ENCODE measurements at regions not wholly inside any gene's neighbourhood (a gene's known extent, or its start where the extent isn't known, plus 50 kb on each side); places are given as distances from the start of the nearest gene placed in this dataset.

DNA sequence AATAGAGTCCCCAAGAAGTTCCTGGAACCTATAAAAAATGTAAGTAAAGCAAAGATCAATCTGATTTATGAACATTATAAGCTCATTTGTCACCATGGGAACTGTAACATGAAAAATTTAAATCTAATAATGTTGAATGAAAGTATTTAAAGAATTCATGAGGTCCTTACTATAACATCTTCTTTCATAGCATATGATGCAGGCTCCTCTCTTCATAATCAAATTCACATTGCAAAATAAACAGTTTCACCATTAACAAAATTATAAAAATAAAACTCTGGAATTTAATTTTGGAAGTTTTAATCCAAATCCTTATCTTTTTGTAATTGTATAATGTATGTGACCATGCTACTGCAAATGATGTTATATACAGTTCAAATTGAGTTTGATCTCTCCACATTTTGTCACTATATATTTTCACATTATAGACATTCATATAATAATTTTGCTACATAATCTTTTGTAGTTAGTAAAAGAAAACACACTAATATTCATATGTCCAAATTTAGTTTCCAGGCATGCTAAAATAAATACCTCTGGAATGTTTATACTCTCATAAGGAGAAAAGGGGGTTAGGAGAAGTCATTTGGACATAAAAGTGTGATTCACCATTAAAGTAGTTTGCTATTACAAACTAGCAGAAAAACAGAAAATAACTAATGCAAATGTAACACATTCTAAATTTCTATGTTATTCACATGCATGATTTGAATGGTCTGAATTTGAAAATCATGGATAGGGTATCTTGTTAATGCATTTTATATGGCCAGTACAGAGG is 954.1 kb downstream of the DSC3 start:
- H3K9me3 Mint-ChIP-seq = peaks cover 11% of the 10 kb centered on the region
- DNase-seq = no peak
- H3K4me3 Mint-ChIP-seq = no peak overlapping the region
- no peak overlapping the region for H3K27ac Mint-ChIP-seq
- no peaks in the 10 kb centered on the region for H3K36me3 Mint-ChIP-seq (ENCODE audit: low read depth)
- no peaks in the 10 kb centered on the region for H3K27me3 Mint-ChIP-seq
- no peaks in the 10 kb centered on the region for H3K4me1 Mint-ChIP-seq (ENCODE audit: low read depth)

DNA sequence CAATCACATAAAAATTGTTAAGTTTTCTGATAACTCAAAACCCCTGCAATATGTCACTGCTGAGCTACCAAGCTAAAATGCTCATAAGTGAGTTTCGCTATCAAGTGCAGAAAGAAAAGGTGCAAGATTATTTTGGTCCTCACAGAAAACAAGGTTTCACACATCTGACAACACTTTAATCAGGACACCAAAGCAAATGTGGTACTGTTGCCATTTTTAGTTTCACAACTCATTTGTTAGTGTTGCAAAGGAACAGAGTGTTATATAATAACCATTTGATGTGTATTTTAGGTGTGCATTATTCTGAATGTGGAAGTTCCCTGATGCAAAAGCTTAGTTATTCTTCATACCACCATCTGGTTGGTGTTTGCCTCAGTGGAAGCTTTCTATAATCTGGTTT is 956.2 kb downstream of the DSC3 start:
- Mint-ChIP-seq H3K27me3 (no peaks in the 10 kb centered on the region), H3K36me3 (ENCODE audit: low read depth) (no peaks in the 10 kb centered on the region), H3K4me3 (no peak overlapping the region), H3K9me3 (peaks cover 15% of the 10 kb centered on the region), H3K4me1 (ENCODE audit: low read depth) (no peaks in the 10 kb centered on the region), H3K27ac (no peak overlapping the region)
- no peak for DNase-seq

DNA sequence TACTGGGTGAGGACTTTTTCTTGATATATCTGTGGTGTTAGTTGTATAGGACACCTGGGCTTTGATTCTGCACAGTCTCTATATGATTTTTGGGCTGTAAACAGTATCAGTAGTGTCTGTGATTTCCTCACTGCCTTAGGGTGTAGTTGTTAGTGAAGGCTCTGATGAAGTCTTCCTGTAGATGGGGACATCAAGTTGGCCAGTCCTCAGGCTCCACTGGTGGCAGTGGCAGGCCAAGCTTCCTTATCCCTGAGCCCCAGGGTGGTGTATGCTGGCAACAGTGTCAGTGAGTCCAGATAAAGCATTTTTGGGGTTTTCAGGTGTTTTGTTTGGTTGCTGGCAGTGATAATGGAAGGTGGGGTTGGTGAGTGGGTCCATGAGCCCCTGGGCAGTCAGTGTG is 961.4 kb downstream of the DSC3 start:
- H3K27ac Mint-ChIP-seq = no peak overlapping the region
- H3K9me3 Mint-ChIP-seq = peaks cover 26% of the 10 kb centered on the region
- no peaks in the 10 kb centered on the region for H3K4me1 Mint-ChIP-seq (ENCODE audit: low read depth)
- no peak overlapping the region for H3K4me3 Mint-ChIP-seq
- H3K36me3 Mint-ChIP-seq (ENCODE audit: low read depth) = no peaks in the 10 kb centered on the region
- no peak for DNase-seq
- no peaks in the 10 kb centered on the region for H3K27me3 Mint-ChIP-seq

DNA sequence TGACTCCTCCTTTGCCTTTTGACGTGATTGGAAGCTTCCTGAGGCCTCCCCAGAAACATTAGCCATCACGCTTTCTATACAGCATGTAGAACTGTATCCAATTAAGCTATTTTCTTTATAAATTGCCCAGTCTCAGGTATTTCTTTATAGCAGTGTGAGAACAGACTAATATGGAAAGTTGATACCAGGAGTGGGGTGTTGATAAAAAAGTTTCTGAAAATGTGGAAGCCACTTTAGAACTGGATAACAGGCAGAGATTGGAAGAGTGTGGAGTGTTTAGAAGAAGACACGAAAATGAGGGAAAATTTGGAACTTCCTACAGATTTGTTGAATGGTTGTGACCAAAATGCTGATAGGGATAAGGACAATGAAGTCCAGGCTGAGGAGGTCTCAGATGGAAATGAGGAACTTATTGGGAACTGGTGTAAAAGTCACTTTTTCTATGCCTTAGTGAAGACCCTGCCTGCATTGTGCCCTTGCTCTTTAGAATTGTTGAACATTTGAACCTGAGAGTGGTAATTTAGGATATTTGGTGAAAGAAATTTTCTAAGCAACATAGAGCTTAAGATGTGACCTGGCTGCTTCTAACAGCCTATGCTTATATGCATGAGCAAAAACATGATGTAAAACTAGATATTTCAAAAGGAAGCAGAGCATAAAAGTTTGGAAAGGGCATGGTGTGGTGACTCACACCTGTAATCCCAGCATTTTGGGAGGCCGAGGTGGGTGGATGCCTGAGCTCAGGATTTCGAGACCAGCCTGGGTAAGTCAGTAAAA is 969.7 kb downstream of the DSC3 start:
- H3K4me3 Mint-ChIP-seq = no peak overlapping the region
- H3K27me3 Mint-ChIP-seq = no peaks in the 10 kb centered on the region

DNA sequence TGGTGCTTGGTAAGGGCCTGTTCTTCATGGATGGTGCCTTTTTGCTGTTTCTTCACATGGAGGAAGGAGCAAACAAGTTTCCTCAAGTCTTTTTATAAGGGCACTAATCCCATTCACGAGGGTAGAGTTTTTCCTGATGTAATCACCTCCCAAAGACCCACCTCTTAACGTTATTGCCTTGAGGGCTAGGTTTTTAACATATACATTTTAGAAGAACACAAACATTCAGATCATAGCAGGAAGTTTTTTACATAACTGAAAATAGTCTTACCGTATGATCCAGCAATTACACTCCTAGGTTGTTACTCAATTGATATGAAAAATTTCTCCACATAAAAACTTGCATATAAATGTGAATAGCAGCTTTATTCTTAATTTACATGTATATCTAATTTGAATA is 976.3 kb downstream of the DSC3 start:
- H3K27me3 Mint-ChIP-seq = no peaks in the 10 kb centered on the region
- H3K4me1 Mint-ChIP-seq (ENCODE audit: low read depth) = no peaks in the 10 kb centered on the region
- peaks cover 21% of the 10 kb centered on the region for H3K9me3 Mint-ChIP-seq
- DNase-seq = no peak
- H3K36me3 Mint-ChIP-seq (ENCODE audit: low read depth) = no peaks in the 10 kb centered on the region
- no peak overlapping the region for H3K4me3 Mint-ChIP-seq
- H3K27ac Mint-ChIP-seq = no peak overlapping the region

More for the DNA sequence above, 969.7 kb downstream of the DSC3 start:
- Mint-ChIP-seq H3K4me1 (ENCODE audit: low read depth) (no peaks in the 10 kb centered on the region), H3K27ac (no peak overlapping the region), H3K9me3 (peaks cover 23% of the 10 kb centered on the region), H3K36me3 (ENCODE audit: low read depth) (no peaks in the 10 kb centered on the region)
- DNase-seq = no peak

DNA sequence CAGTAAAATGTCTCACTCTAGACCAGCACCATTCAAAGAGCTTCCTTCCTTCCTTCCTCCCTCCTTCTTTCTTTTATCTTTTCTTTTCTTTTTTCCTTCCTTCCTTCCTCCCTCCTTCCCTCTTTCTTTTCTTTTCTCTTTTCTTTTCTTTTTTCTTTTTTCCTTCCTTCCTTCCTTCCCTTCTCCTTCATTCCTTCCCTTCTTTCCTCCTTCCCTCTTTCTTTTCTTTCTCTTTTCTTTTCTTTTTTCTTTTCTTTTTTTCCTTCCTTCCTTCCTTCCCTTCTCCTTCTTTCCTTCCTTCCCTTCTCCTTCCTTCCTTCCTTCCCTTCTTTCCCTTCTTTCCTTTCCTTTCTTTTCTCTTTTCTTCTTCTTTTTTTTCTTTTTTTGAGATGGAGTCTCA is 985.1 kb downstream of the DSC3 start:
- Mint-ChIP-seq H3K4me3 (no peak overlapping the region), H3K9me3 (peaks cover 15% of the 10 kb centered on the region), H3K4me1 (ENCODE audit: low read depth) (no peaks in the 10 kb centered on the region), H3K27ac (no peak overlapping the region), H3K36me3 (ENCODE audit: low read depth) (no peaks in the 10 kb centered on the region), H3K27me3 (no peaks in the 10 kb centered on the region)
- no peak for DNase-seq

DNA sequence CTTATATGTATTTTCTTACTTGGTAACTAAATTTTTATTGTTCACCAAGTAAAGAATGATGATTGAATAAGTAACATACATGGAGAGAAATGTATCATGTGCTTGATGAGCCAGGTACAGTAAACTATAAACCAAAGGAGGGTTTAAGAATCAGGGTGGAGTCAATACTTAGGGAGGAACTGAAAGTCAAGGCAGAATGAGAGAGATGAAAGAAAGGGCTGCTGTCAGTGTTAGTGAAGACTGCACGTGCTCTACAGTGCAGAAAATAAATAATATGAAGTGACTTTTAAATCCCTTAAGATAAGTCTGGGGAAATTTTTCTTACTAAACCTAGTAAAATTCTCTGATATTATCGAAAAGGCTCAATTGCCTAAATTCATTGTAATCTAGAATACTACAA is 986.0 kb downstream of the DSC3 start:
- H3K27ac Mint-ChIP-seq = no peak overlapping the region
- no peaks in the 10 kb centered on the region for H3K4me1 Mint-ChIP-seq (ENCODE audit: low read depth)

DNA sequence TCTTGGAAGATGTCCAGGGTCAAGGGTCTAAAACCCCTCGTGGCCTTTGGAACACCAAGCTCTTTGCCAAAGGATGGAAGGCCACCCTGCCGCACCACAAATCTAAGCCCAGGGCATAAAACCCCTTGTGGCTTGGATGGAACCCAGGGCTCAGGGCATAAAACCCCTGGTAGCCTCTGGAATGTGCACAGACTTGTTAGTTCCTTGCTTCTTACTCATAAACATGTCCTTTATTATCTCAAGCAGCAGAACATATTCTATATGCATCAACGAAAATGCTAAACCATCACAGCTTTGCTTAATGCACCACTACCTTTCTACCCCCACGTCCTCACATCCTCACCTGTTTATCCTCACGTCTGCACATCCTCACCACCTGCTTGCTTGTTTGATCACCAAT is 998.0 kb downstream of the DSC3 start:
- peaks cover 17% of the 10 kb centered on the region for H3K9me3 Mint-ChIP-seq
- H3K4me1 Mint-ChIP-seq (ENCODE audit: low read depth) = no peaks in the 10 kb centered on the region
- H3K27ac Mint-ChIP-seq = no peak overlapping the region
- no peak overlapping the region for H3K4me3 Mint-ChIP-seq
- no peak for DNase-seq
- no peaks in the 10 kb centered on the region for H3K36me3 Mint-ChIP-seq (ENCODE audit: low read depth)
- H3K27me3 Mint-ChIP-seq = no peaks in the 10 kb centered on the region

More for the DNA sequence above, 986.0 kb downstream of the DSC3 start:
- no peak for DNase-seq
- Mint-ChIP-seq H3K9me3 (peaks cover 15% of the 10 kb centered on the region), H3K4me3 (no peak overlapping the region), H3K36me3 (ENCODE audit: low read depth) (no peaks in the 10 kb centered on the region), H3K27me3 (no peaks in the 10 kb centered on the region)

DNA sequence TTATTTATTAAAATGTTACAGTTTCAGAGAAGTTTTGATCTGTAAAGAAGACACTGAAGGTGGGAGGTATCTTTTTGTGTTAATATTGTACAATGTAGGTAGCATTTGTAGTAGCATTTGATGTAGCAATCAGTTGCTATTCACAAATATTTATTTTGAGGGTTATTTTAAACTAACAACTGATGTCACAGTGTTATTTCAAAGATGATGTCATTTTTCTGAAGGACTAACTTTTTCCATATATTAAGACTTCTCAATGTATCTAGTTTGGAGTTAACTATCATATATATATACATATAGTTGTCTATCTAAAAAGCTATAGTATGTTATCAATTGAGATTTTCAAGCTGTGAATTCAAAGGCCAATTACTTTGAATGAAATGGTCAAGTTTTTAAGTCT is 1003.3 kb downstream of the DSC3 start:
- no peak for DNase-seq
- Mint-ChIP-seq H3K36me3 (ENCODE audit: low read depth) (no peaks in the 10 kb centered on the region), H3K27me3 (no peaks in the 10 kb centered on the region), H3K4me1 (ENCODE audit: low read depth) (no peaks in the 10 kb centered on the region), H3K4me3 (no peak overlapping the region), H3K9me3 (peaks cover 21% of the 10 kb centered on the region), H3K27ac (no peak overlapping the region)

DNA sequence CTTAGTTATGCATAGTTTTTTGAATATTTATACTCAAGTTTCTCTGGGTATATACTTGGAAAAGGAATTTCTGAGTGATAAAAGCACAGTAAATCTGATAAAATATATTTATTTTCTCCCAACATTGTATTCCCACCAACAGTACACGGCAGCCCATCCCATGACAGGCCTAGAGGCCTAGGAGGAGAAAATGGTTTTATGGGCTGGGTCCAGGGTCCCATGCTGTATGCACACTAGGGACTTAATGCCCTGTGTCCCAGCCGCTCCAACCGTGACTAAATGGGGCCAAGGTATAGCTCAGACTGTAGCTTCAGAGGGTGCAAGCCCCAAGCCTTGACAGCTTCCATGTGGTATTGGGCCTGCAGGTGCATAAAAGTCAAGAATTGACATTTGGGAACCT is 1007.7 kb downstream of the DSC3 start:
- no peak for DNase-seq
- H3K9me3 Mint-ChIP-seq = peaks cover 32% of the 10 kb centered on the region
- no peaks in the 10 kb centered on the region for H3K4me1 Mint-ChIP-seq (ENCODE audit: low read depth)
- H3K4me3 Mint-ChIP-seq = no peak overlapping the region
- no peaks in the 10 kb centered on the region for H3K27me3 Mint-ChIP-seq
- no peaks in the 10 kb centered on the region for H3K36me3 Mint-ChIP-seq (ENCODE audit: low read depth)
- no peak overlapping the region for H3K27ac Mint-ChIP-seq

DNA sequence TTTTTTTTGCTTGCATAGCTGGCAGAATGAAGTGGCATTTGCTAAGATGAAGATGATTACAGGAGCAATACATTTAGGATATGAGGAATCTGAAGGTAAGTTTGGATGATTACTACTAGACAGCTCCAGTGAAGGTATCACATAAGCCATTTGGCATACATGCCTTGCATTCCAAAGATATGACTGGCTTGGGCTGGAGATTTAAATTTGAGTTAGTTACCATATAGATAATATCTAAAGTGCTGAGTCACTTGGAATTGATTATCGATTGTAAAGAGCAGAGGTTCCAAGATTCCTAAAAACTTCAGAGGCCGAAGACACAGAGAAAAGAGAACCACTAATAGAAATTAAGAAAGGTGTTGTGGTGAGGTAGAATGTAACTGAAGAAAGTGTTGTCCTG is 1026.4 kb downstream of the DSC3 start:
- H3K27ac Mint-ChIP-seq = no peak overlapping the region
- H3K4me3 Mint-ChIP-seq = no peak overlapping the region
- no peaks in the 10 kb centered on the region for H3K36me3 Mint-ChIP-seq (ENCODE audit: low read depth)
- peaks cover 12% of the 10 kb centered on the region for H3K9me3 Mint-ChIP-seq
- no peaks in the 10 kb centered on the region for H3K27me3 Mint-ChIP-seq
- H3K4me1 Mint-ChIP-seq (ENCODE audit: low read depth) = no peaks in the 10 kb centered on the region
- DNase-seq = no peak

DNA sequence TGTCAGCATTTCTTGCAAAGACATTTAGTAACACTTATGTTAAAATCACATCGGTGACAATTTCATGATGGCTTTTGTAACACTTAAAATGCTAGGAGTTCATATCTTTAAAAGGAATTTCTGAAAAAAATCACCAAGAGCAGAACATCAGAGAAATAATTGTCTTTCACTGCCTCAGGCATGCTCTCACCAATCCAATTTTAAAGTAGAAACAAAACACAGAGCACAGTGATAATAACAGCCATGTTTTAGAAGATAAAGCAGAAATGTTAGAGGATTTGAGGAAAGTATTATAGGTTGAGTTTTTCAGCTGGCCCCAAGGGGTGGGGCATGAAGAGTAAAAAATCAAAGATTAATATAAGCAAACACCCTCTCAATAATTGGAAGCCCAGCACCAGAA is 1037.6 kb downstream of the DSC3 start:
- Mint-ChIP-seq H3K36me3 (ENCODE audit: low read depth) (no peaks in the 10 kb centered on the region), H3K9me3 (peaks cover 13% of the 10 kb centered on the region), H3K27ac (no peak overlapping the region), H3K4me3 (no peak overlapping the region), H3K27me3 (no peaks in the 10 kb centered on the region), H3K4me1 (ENCODE audit: low read depth) (no peaks in the 10 kb centered on the region)
- no peak for DNase-seq

DNA sequence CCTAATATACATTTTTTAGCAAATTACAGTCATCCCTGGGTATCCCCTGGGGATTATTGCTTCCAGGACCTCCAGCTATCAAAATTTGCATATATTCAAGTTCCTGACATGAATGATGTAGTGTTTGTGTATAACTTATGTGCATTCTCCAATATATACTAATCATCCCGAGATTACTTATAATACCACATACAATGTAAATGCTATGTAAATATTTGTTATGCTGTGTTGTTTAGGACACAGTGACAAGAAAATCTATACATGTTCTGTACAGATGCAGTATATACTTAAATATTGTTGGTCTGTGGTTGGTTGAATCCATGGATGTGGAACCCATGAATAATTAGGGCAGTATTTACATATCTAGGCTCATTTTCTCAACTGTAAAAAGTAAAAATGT is 1060.3 kb downstream of the DSC3 start:
- Mint-ChIP-seq H3K27ac (no peak overlapping the region), H3K4me1 (ENCODE audit: low read depth) (no peaks in the 10 kb centered on the region), H3K27me3 (no peaks in the 10 kb centered on the region), H3K36me3 (ENCODE audit: low read depth) (no peaks in the 10 kb centered on the region), H3K4me3 (no peak overlapping the region), H3K9me3 (peaks cover 33% of the 10 kb centered on the region)
- no peak for DNase-seq

DNA sequence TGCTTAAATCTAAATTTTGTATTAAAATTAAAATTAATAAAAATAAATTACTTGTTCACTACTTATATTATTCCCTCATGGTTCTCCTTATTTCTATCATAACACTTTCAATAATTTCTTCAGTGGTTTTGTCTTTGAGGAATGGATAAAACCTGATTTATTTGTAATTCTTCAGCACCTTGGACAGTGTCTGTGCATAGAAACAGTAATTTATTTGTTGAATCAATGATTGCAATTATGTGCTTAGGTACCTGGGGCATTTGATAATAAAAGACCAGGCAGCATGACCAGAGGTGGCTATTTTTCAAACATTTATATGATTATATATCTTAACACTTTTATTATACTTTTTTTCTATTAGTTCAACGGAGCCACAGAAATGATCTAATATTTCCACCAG is 1062.7 kb downstream of the DSC3 start:
- Mint-ChIP-seq H3K4me1 (ENCODE audit: low read depth) (no peaks in the 10 kb centered on the region), H3K36me3 (ENCODE audit: low read depth) (no peaks in the 10 kb centered on the region), H3K9me3 (peaks cover 17% of the 10 kb centered on the region), H3K27me3 (no peaks in the 10 kb centered on the region), H3K27ac (no peak overlapping the region), H3K4me3 (no peak overlapping the region)
- no peak for DNase-seq

DNA sequence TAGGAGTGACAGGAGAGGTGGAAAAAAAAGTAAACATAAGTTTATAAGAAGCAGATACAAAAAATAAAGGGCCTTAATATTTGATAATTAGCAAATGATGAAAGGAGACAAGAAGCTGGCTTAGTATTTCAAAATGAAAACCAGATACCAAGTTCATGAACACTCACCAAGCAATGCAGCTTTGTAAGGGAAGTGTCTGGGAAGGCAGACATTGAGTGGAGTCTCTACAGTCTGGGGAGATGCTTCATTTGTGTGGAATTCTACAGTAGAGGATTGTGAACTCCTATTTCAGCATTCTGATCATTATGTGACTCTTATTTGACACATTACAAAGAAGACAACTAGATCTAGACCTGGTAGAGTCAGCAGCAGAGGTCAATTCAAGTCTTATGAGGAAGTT is 1072.7 kb downstream of the DSC3 start:
- H3K27ac Mint-ChIP-seq = no peak overlapping the region

More for the DNA sequence above, 1072.7 kb downstream of the DSC3 start:
- peaks cover 12% of the 10 kb centered on the region for H3K9me3 Mint-ChIP-seq
- H3K36me3 Mint-ChIP-seq (ENCODE audit: low read depth) = no peaks in the 10 kb centered on the region
- no peaks in the 10 kb centered on the region for H3K4me1 Mint-ChIP-seq (ENCODE audit: low read depth)
- H3K4me3 Mint-ChIP-seq = no peak overlapping the region
- no peaks in the 10 kb centered on the region for H3K27me3 Mint-ChIP-seq
- DNase-seq = no peak
